DMS 273 (cell line): ENCODE measurements at regions not wholly inside any gene's neighbourhood (a gene's known extent, or its start where the extent isn't known, plus 50 kb on each side); places are given as distances from the start of the nearest gene placed in this dataset.
"Not testable (repeated sequence)": the region's sequence is repeated elsewhere in the genome, so short reads cannot be mapped to it uniquely, and the experiment has no call there.

Experiments
- DNase-seq: peaks from one replicate; lab custom pipeline; 2025; ENCODE audit not compliant: unreplicated experiment; lab: John Stamatoyannopoulos, UW

DNA sequence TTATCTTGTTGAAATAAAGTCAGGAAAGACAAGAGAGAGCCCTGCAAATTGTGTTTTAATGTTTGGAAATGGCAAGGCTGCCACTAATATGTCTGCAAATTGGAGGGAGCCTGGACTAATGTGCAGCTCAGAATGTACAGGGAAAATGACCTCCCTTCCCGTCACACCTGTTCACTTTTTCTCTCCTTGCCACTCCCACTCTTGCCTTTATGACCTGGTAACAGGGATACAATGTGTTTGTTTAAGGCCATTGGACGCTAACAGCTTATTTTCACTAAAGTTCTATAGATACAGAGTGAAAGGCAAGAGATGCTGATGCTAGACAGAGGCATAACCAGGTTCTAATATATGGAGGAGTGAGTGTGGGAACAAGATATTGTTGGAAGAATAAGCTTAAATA, 203.9 kb downstream of the RAB38 start:
- DNase-seq = no peak

DNA sequence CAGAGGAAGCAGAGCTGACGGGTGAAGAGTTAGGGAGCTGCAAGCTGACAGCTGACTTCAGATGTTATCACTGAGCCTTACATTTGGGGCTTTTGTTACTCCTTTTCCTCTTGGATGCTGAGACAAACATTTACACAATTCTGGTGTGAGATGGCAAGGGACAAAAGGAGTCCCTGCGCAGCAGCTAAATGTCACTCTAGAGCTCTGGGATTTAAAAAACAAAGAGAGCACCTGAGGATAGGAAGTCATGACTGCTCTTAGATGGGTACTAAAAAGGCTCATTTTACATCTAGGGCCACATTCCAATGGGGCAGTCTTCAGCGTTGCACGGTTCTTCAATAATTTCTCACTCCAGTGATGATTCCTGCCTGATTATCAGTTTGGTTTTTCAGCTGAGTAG, 204.5 kb downstream of the RAB38 start:
- no peak for DNase-seq

DNA sequence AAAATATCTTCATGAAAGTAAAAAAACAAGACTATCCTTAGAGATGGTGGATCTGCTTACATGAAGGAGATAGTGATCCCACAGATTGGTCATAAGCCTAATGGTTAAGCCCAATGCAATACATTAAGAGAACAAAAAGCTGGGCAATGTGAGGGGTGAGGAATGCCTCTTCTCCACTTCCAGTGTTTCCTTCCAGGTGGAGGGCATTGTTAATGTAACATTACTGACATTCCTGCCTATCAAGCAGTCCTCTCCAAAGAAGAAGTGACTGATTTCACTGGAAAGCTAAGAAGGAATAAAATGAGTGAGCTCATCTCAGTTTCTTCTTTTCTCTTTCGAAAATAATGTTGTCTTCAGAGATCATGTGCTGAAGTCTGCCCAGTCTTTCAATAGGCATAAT, 207.8 kb downstream of the RAB38 start:
- DNase-seq = no peak

DNA sequence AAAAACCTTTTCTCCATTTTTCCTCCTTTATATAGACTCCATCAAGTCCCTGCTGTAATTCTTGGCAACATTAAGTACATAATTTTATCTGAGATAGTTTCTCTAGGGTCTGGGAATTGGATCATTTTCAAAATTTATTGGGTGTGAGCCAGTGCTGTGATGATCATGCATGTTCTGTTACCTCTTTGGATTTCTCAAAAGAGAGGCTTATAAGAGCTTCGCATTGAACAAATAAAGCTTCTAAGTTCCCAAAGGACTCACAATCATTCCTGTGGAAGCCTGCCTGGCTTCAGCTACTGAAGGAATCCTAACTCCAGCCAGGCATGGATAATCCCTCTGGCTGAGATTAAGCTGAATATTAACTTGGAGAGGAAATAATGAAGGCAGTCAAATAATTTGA, 208.5 kb downstream of the RAB38 start:
- no peak for DNase-seq

DNA sequence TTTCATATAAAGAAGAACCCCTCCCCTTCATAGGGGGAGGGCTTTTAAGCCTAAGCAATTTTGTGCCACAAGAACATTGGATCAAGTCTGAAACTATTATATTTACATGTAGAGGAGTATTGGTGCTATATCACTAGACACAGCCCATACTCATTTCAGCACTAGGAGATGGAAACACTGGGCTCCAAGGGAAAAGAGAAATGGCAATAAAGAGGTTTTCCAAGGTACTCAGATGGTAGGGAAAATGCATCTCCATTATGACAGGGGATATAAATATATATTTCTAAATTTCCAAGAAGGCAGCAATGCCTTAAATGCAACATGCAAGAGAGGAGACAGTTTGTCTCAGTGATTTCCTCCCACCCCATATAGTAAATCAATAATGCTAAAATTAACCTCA, 209.0 kb downstream of the RAB38 start:
- DNase-seq = no peak

DNA sequence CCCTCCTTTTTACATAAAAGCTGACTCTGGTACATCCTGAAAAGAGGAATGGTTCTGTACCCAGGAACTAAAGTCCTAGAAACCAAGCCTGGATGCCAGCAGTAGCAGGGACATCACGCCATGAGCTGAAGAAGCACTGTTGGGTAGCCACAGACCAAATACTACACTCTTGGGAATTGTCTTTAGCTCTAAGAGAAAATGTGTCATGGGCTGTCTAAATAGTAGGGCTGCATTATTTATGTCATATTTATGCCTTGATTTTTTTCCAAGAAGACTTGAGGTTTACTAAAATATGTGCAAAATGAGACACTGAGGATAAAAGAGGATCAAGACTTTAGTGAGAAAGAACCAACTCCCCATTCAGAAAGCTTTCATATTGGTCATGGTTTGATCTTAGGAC, 213.6 kb downstream of the RAB38 start:
- DNase-seq = no peak

DNA sequence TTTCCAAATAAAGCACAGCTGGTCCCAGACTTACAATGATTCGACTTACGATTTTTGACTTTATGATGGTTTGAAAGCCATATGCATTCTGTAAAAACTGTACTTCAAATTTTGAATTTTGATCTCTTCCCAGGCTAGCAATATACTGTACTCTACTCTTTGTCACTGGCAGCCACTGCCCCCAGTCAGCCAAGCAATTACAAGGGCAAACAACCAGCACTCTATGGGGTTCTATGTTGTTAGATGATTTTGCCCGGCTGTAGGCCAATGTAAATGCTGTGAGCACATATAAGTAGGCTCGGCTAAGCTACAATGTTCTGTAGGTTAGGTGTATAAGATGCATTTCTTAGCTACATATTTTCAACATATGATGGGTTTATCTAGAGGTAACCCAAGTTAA, 217.3 kb downstream of the RAB38 start:
- DNase-seq = no peak

DNA sequence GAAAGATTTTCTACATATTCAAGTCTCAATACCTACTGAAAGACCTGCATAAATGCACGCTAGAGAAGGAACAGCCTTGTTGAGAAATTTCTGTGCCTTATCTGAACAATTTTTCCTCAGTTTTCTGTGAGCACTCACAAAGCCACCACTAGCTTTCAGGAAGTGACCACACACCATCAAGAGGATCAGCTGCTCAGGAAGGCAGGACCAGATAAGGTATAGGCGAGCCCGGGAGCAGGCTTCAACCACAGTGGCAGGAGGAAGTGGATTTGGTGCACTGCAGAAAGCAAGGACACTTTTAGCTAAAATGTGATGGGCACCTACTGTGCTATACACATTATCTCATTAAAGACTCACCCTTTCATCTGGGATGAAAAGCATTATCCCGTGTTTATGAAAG, 220.8 kb downstream of the RAB38 start:
- no peak for DNase-seq

DNA sequence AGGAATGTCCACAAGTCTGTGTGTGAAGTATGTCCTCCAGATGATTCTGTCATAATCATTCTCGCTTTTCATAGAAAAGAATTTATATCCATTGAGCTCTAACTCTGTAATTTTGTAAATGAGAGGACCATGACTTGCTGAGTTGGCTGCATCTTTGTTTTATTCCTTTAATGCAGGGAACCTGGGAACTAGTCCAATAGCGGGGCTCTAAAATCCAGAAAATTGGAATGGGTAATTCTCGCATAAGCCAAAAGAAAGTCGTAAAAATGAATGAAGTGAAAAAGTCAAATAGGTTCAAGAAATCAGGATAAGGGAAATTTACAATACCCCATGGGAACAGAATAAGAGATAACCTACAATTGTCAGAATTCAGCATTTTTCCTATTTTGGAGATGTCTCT, 232.5 kb downstream of the RAB38 start:
- DNase-seq = no peak

DNA sequence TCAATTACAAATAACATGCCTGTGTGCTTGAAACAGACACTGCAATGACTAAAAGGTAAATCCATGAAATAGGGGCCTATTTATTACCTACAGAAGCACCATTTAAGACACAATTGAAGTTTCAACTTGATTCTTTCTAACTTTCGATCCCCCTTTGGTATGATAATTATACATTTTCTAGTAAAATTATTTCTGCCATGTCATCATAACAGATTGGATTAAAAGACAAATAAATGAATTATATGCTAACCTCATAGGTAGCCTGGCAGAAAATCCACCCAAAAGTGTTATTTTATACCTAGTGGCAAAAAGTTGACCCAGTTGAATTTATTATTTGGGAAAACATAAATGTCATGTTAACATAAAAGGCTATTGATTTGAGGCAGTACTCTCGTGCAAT, 241.1 kb downstream of the RAB38 start:
- no peak for DNase-seq

DNA sequence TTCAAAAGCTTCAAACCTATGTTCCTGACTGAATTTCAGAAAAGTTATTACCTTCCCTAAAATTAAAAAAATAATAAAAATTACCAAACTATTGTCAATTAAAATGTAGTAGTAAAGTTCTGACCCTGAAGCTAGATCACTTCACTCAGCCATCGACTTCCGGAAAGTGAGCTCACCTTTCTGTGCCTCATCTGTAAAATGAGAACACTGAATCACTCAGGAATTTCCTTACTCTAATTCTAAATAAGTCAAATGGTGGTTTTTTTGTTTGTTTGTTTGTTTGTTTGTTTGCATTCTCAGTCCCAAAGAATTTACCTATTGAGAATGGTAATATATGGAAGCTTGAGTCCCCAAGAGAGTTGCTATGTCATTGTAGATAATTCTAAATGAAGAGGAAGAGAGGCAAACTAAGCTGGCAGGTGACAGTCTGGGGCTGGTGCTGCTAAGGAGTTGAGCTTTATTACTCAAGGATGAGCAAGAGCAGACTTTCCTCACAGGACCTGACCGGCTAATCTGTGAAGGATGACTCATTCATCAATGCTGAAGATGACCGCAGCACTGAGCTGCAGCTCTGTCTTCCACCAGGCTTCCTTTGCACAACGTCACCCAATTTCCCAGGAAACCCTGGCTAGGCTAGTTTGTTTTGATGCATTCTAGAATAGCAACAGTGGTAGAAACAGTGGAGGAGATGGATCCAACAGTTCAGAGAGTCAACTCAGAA, 248.8 kb downstream of the RAB38 start:
- DNase-seq = no peak

DNA sequence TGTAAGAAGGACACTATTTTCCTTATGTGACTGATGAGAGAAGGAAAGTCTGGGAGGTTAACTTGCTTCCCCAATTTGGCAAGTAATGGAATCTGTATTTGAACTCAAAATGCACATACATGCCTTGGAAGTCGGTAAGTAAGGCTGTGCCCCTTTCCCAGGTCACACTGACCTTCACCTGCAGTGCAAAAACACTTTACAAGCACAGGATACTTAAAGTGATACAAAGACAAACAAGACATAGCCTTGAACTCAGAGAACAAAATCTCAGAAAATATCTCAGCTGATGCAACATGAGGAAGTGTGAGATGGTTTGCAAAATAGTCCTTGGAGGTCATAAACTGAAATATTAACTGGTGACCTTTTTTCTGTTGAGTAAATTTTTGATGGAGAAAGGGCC, 251.1 kb downstream of the RAB38 start:
- no peak for DNase-seq

DNA sequence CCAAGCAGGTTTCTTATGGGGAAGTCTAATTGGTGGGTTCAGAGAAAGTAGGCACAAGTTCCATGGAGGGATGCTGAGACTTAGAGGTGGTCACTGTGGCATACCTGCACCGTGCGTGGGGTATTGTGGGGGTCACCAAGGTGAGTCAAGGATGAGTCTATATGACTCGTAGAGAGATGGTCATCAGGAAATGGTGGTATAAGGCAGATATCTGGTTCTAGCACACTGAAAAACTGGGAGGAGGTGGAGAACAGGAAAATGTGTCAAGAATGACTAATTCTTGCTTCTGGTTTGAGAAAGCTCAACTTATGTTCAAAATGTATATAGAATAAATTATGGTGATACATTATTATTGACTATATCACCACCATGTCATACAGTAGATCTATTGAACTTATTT, 258.1 kb downstream of the RAB38 start:
- no peak for DNase-seq

DNA sequence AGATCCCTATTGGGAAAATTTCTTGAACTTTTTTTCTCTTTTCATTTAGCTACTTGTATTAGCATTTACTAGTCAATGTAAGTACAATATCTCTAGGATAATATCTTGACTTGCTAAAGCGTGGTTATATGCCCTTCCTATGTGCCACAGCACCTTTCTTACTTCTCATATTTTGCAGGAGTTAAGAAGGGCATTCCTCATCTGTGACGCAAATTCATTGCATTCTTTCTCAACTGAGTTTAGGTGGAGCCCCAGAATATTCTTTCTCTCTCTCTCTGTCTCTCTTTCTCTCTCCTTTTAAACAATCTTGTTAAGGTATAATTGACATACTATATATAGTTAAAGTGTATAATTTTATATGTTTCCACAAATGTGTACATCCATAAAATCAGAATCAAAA, 266.1 kb downstream of the RAB38 start:
- no peak for DNase-seq

DNA sequence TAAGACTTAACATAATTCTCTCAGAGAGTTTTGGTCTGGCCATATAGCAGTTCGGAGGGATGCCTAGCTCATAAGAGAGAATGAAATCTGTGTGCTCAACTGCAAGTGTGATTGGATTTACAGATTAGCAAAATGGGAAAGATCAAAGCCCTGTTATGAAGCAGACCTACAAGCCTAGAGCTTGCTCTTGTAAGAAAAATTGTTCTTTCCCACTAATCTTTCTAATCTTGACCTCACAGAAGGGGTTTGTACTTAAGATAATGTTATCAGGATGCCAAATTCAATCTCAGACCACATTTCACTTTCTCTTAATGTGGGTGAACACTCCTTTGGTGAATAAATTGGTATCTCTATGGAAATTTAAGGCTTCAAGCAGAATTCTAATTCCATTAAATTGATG, 267.2 kb downstream of the RAB38 start:
- DNase-seq = no peak

DNA sequence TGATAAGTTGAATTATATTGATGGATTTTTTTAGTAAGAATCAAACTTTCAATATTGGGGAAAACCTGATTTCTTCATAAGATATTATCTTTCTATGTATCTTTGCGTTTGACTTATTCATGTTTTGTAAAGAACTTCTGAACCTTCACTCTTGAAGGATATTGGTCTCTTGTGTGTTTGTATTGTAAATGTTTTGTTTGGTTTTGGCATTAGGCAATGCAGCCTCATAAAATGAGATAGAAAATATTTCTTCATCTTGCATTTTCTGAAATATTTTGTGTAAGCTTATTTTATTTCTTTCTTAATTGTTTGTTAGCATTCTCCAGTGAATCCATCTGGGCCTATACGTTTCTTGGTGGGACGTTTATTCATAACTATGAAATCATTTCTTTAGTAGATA, 271.9 kb downstream of the RAB38 start:
- DNase-seq = no peak

DNA sequence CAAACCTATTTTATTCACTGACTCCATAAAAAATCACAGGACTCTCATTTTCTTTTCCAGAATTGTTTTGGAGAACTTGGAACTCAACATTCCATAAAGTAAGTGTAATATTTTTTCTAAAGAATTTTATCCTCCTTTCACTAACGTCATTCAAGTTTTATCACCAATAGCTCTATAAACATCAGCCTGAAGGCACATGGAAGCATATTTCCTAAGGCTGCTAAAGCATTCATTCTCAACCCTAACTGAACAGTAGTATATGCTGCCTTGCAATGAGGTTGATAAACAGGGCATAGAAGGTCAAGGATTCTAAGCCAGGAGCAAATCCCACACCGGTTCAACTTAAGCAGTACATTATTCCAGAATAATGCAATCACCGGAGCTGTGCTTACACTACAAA, 273.9 kb downstream of the RAB38 start:
- DNase-seq = no peak

DNA sequence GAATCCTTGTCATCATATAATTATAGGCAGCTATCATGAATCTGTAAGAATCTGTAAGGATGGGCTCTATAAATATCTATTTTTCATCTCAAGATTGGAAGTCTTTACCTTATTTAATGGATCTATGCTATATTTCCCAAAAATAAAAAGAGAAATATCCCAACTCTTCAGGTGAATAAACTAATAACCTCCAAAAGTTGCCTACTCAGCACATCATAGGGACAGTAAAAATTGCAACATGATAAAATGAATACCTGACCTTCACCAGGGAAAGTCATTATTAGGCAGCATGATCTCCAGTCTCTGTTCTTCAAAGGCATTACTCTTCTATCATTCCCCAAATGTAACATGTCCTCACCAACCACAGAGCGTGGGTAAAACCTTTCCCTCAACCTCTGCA, 277.3 kb downstream of the RAB38 start:
- no peak for DNase-seq

DNA sequence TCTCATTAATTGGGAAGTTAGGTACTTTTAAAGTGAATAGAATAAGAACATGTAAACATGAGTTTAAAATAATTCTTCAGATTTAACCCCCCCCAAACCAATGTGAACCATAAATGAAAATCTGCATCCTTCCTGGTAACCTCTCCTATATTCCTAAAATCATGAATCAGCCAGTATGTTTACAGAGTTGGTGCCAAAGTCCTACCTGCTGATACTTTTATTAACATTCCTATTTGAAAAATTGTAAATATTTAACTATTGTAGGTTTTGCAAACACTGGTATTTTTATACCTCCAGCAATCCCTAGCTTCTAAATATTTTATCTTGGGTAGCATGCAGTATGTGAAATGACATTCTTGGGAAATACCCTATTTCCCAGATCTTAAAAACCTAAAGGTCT, 278.2 kb downstream of the RAB38 start:
- DNase-seq = no peak

DNA sequence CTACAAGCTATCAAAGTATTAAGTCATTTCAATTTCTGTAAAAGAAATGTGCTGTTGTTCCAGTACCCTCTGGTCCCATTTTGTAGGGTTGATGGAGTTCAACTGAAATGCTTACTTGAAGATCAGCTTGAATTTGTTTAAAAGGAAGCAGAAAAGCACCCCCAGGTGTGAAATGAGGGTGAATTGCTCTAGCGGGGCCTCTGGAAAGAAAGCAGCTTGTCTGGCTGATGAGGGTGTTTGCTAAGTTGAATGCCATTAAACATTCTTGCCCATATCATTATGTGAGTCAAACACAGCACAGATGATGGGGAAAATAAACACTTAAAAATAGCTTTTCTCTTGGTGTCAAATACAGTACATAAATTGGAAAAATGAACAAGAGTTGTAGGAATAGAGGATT, 280.3 kb downstream of the RAB38 start:
- no peak for DNase-seq

DNA sequence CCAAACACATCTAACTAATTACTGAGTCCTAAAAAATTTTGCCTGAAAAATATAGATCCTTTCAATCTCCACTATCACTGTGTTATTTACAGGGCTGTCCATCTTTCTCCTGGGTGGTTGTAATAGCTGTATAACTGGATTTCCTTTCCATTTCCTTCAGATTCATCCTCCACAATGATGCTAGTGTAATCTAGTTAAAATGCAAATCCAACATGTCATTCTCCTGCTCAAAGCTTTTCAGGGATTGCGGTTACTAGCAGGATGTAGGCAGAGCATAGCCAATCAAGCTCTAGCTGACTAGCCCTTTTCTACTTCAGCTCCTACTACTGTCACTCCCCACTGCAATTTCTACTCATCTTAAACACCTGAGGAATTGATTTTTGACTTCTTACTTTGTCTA, 283.0 kb downstream of the RAB38 start:
- DNase-seq = no peak

DNA sequence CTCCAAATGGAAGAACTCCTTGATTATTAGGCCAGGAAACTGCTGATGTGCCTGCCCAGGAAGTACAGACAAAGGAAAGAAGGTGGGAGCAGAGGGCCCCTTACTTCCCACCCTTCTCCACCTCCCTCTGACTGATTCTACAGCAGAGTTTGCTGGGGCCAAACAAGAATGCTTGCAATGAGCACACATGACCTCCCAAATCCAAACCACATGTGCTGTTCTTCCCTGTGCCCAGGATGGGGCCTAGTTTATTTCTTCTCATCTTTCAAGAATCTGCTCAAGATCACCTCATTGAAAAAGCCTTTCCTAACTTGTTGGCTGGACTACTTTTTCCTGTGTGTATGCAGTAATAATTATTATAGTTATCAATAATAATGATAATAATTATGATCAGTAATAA, 286.1 kb downstream of the RAB38 start:
- DNase-seq = no peak

DNA sequence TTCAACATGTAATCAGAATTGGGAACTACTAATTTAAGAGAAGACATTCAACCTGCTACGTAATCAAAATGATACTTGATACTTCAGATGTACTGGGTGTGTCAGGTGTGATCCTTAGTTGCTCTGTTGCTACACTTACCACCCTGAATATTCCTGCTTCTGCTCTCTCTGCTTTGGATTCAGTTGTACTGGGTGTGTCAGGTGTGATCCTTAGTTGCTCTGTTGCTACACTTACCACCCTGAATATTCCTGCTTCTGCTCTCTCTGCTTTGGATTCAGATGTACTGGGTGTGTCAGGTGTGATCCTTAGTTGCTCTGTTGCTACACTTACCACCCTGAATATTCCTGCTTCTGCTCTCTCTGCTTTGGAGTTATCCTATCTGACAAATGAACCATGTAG, 290.2 kb downstream of the RAB38 start:
- DNase-seq = not testable (repeated sequence)

DNA sequence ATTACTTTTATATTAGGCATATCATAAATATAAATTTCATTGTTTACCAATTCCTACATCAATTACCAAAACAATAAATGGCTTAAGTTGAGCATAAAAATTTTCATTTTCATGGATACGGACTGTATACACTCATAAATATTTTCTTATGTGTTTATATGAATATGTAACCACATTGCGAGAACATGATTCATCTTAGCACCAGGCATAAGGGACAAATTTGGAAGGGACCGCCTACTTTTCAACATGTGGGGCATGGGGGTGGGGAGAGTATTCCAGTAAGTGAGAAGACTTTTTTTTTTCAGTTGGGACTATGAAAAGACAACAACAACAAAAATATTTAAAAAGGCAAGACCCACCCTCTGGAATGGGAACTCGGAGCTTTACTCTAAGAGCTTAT, 296.1 kb downstream of the RAB38 start:
- DNase-seq = no peak
